DOHH2 (cell line): ENCODE measurements at regions not wholly inside any gene's neighbourhood (a gene's known extent, or its start where the extent isn't known, plus 50 kb on each side); places are given as distances from the start of the nearest gene placed in this dataset.

Experiments used
- H3F3A ChIP-seq: fragments of 200-600 bp; sonication (generic), shearing (Covaris generic); 2 replicates; pipeline ENCODE4 v1.6.0; 2016; ENCODE audit warnings: antibody characterized with exemption, mild to moderate bottlenecking; ENCODE audit not compliant: control insufficient read depth, insufficient read depth
- H3K27ac ChIP-seq: fragments of 200-600 bp; sonication (generic); 2 replicates; pipeline ENCODE4 v1.5.1; 2014; ENCODE audit warnings: low read depth, mild to moderate bottlenecking, low read length, moderate library complexity
- H3K27me3 ChIP-seq: fragments of 200-600 bp; sonication (generic); 2 replicates; pipeline ENCODE4 v1.6.1; 2014; ENCODE audit warnings: mild to moderate bottlenecking, low read length, mixed read lengths; ENCODE audit not compliant: control insufficient read depth
- H3K36me3 ChIP-seq: fragments of 200-600 bp; sonication (generic); 2 replicates; pipeline ENCODE4 v1.6.1; 2014; ENCODE audit warnings: mild to moderate bottlenecking, low read length, moderate library complexity, mixed read lengths; ENCODE audit not compliant: control insufficient read depth
- H3K4me1 ChIP-seq: fragments of 200-600 bp; sonication (generic); 2 replicates; pipeline ENCODE4 v1.6.1; 2014; ENCODE audit warnings: mild to moderate bottlenecking, low read length, mixed read lengths; ENCODE audit not compliant: control insufficient read depth
- H3K4me2 ChIP-seq: fragments of 200-600 bp; sonication (generic); 2 replicates; pipeline ENCODE4 v1.6.0; 2014; ENCODE audit warnings: mild to moderate bottlenecking, low read length, moderate library complexity
- H3K4me3 ChIP-seq: fragments of 200-600 bp; sonication (generic); 2 replicates; pipeline ENCODE4 v1.5.1; 2014; ENCODE audit warnings: mild to moderate bottlenecking, low read length, mixed read lengths
- H3K79me2 ChIP-seq: fragments of 200-600 bp; sonication (generic); 2 replicates; pipeline ENCODE4 v1.6.1; 2014; ENCODE audit warnings: mild to moderate bottlenecking, low read length, mixed read lengths; ENCODE audit not compliant: control insufficient read depth
- H3K9me2 ChIP-seq: fragments of 200-600 bp; sonication (generic); replicated peaks from 2 replicates; pipeline ENCODE4 v1.6.1; 2014; ENCODE audit warnings: mild to moderate bottlenecking, low read length, mixed read lengths; ENCODE audit not compliant: control insufficient read depth
- H3K9me3 ChIP-seq: fragments of 200-600 bp; sonication (generic); 2 replicates; pipeline ENCODE4 v1.6.1; 2014; ENCODE audit warnings: antibody characterized with exemption, low read length, mixed read lengths; ENCODE audit not compliant: control insufficient read depth, insufficient read depth
- H4K20me1 ChIP-seq: fragments of 200-600 bp; sonication (generic); 2 replicates; pipeline ENCODE4 v1.6.0; 2014; ENCODE audit warnings: low read depth, mild to moderate bottlenecking, antibody characterized with exemption, low read length, moderate library complexity; ENCODE audit not compliant: control insufficient read depth, insufficient read depth
- CTCF ChIP-seq: fragments of 200-600 bp; sonication (generic); IDR thresholded peaks from one replicate; pipeline ENCODE4 v1.5.1; 2014; ENCODE audit warnings: antibody characterized with exemption, mild to moderate bottlenecking, low read depth, low read length; ENCODE audit not compliant: poor library complexity, severe bottlenecking
- EZH2phosphoT487 ChIP-seq: fragments of 200-600 bp; sonication (generic); IDR thresholded peaks from 2 replicates; pipeline ENCODE4 v1.6.1; 2017; ENCODE audit warnings: borderline replicate concordance, mild to moderate bottlenecking, antibody characterized with exemption, low read length, moderate library complexity, mixed read lengths

GRCh38 chr4:73683456-73683855 is 56.9 kb upstream of the CXCL8 start:
- Histone ChIP-seq H3K79me2 (no peaks in the 10 kb centered on the region), H3K4me2 (no peak overlapping the region), H3F3A (no peaks in the 10 kb centered on the region), H3K27ac (no peak overlapping the region), H3K27me3 (no peaks in the 10 kb centered on the region), H3K36me3 (no peaks in the 10 kb centered on the region), H4K20me1 (no peaks in the 10 kb centered on the region), H3K9me3 (no peaks in the 10 kb centered on the region), H3K9me2 (no peaks in the 10 kb centered on the region), H3K4me1 (peaks cover 5% of the 10 kb centered on the region), H3K4me3 (no peak overlapping the region)
- TF ChIP-seq CTCF (no peak), EZH2phosphoT487 (no peak)

- Histone ChIP-seq H3K4me1 (peaks cover 6% of the 10 kb centered on the region), H3K4me3 (no peak overlapping the region), H4K20me1 (no peaks in the 10 kb centered on the region), H3F3A (no peaks in the 10 kb centered on the region), H3K9me3 (no peaks in the 10 kb centered on the region), H3K27ac (no peak overlapping the region), H3K27me3 (no peaks in the 10 kb centered on the region), H3K36me3 (no peaks in the 10 kb centered on the region), H3K79me2 (no peaks in the 10 kb centered on the region), H3K9me2 (no peaks in the 10 kb centered on the region), H3K4me2 (no peak overlapping the region)
- TF ChIP-seq EZH2phosphoT487: no peak
- no peak for TF ChIP-seq CTCF
Observed at GRCh38 chr4:73684097-73684496, 56.3 kb upstream of the CXCL8 start.

GRCh38 chr4:73685052-73685451 is 55.3 kb upstream of the CXCL8 start:
- TF ChIP-seq CTCF (no peak), EZH2phosphoT487 (no peak)
- Histone ChIP-seq H3K4me3 (no peak overlapping the region), H3K4me1 (peaks cover 6% of the 10 kb centered on the region), H3K27me3 (no peaks in the 10 kb centered on the region), H3K9me3 (no peaks in the 10 kb centered on the region), H3F3A (no peaks in the 10 kb centered on the region), H3K27ac (no peak overlapping the region), H3K36me3 (no peaks in the 10 kb centered on the region), H4K20me1 (no peaks in the 10 kb centered on the region), H3K4me2 (no peak overlapping the region), H3K79me2 (no peaks in the 10 kb centered on the region), H3K9me2 (no peaks in the 10 kb centered on the region)

- Histone ChIP-seq H3F3A (no peaks in the 10 kb centered on the region), H3K9me3 (no peaks in the 10 kb centered on the region), H3K4me3 (no peak overlapping the region), H3K36me3 (no peaks in the 10 kb centered on the region), H3K4me2 (no peak overlapping the region), H4K20me1 (no peaks in the 10 kb centered on the region), H3K4me1 (peaks cover 6% of the 10 kb centered on the region), H3K79me2 (no peaks in the 10 kb centered on the region), H3K27me3 (no peaks in the 10 kb centered on the region), H3K9me2 (no peaks in the 10 kb centered on the region), H3K27ac (no peak overlapping the region)
- TF ChIP-seq EZH2phosphoT487 (no peak), CTCF (no peak)
Observed at GRCh38 chr4:73687421-73687820, 52.9 kb upstream of the CXCL8 start.
